ENCODE measurements at regions not wholly inside any gene's neighbourhood (a gene's known extent, or its start where the extent isn't known, plus 50 kb on each side); places are given as distances from the start of the nearest gene placed in this dataset.

DNA sequence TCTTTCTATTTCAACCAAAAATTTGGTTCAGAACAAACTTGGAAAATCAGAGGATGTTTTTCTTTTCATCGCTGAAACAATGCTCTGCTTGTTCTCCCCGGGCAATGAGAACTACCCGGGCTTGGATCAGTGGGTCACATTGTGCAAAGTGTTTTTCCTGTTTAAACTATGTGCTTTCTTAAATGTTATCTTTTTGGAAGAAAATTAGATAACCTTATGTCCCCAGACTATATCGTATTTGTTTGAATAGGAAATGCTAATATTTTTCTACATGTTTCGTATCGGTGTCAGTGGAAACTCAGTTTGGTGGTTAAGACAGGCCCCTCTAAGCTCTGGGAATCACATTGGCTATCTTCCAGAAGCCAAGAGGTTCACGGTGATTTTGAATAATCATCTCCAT, 319.5 kb upstream of the NFE2L3 start:
- FAIRE-seq = no peak
- Histone ChIP-seq H3K36me3 (ENCODE audit: control insufficient read depth in 2 of 3, insufficient read depth in 3 of 3, low read length in 3 of 3) (no peaks in the 10 kb centered on the region), H3K4me3 (ENCODE audit: low read length in 3 of 3) (no peak overlapping the region), H3K27me3 (ENCODE audit: control insufficient read depth, insufficient read depth, low read length) (no peaks in the 10 kb centered on the region), H3K4me1 (ENCODE audit: control insufficient read depth in 2 of 3, insufficient read depth in 2 of 3, low read depth in 1 of 3, low read length in 3 of 3) (peaks cover 0 to 11% (median 0%) of the 10 kb centered on the region in 3 donors), H3K27ac (ENCODE audit: low read depth in 2 of 2, low read length in 2 of 2) (peak overlapping the region in 1 of 2 donors; percentile 35), H3K9ac (ENCODE audit: low read length in 3 of 3) (no peak overlapping the region), H3K9me3 (ENCODE audit: control insufficient read depth in 2 of 3, insufficient read depth in 1 of 3, low read length in 3 of 3) (peaks cover 0 to 3% (median 0%) of the 10 kb centered on the region in 3 donors)
- TF ChIP-seq, protein P1, sequence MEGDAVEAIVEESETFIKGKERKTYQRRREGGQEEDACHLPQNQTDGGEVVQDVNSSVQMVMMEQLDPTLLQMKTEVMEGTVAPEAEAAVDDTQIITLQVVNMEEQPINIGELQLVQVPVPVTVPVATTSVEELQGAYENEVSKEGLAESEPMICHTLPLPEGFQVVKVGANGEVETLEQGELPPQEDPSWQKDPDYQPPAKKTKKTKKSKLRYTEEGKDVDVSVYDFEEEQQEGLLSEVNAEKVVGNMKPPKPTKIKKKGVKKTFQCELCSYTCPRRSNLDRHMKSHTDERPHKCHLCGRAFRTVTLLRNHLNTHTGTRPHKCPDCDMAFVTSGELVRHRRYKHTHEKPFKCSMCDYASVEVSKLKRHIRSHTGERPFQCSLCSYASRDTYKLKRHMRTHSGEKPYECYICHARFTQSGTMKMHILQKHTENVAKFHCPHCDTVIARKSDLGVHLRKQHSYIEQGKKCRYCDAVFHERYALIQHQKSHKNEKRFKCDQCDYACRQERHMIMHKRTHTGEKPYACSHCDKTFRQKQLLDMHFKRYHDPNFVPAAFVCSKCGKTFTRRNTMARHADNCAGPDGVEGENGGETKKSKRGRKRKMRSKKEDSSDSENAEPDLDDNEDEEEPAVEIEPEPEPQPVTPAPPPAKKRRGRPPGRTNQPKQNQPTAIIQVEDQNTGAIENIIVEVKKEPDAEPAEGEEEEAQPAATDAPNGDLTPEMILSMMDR (IDR thresholded peaks at IDR 0.05; ENCODE audit: borderline replicate concordance, extremely low read depth, insufficient read depth) = no peak
- intact Hi-C loops (cut with DNase I) = no loop called here
- peak in 1 of 5 donors; percentile 32 for DNase-seq

DNA sequence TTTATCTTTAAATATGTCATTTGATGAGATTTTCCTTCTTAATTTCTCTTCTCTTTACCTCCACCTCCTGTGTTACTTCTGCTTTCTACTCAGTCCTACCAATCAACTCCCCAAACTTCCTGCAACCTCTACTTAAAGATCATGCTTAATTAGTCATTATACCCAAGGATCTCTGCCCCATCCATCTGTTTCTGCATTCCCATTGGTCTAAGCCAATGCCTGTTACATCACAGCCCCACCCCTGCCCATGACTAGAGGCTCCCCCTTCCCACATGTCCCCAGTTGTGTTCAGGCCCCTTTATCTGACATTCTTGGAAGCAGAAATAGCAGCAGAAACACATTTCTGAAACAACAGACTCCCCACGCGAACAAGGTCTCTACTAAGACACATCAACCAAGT, 319.1 kb upstream of the NFE2L3 start:
- H3K9me3 ChIP-seq (ENCODE audit: control insufficient read depth in 2 of 3, insufficient read depth in 1 of 3, low read length in 3 of 3) = peaks cover 0 to 1% (median 0%) of the 10 kb centered on the region in 3 donors
- intact Hi-C loops (cut with DNase I) = no loop called here
- no peak overlapping the region for H3K9ac ChIP-seq (ENCODE audit: low read length in 3 of 3)
- no peak overlapping the region for H3K27ac ChIP-seq (ENCODE audit: low read depth in 2 of 2, low read length in 2 of 2)
- no peak for FAIRE-seq
- TF ChIP-seq, protein P1 (IDR thresholded peaks at IDR 0.05; ENCODE audit: borderline replicate concordance, extremely low read depth, insufficient read depth) = no peak
- no peaks in the 10 kb centered on the region for H3K36me3 ChIP-seq (ENCODE audit: control insufficient read depth in 2 of 3, insufficient read depth in 3 of 3, low read length in 3 of 3)
- no peaks in the 10 kb centered on the region for H3K27me3 ChIP-seq (ENCODE audit: control insufficient read depth, insufficient read depth, low read length)
- peak in 1 of 5 donors; percentile 58 for DNase-seq
- no peak overlapping the region for H3K4me3 ChIP-seq (ENCODE audit: low read length in 3 of 3)
- peaks cover 0 to 11% (median 0%) of the 10 kb centered on the region in 3 donors for H3K4me1 ChIP-seq (ENCODE audit: control insufficient read depth in 2 of 3, insufficient read depth in 2 of 3, low read depth in 1 of 3, low read length in 3 of 3)

DNA sequence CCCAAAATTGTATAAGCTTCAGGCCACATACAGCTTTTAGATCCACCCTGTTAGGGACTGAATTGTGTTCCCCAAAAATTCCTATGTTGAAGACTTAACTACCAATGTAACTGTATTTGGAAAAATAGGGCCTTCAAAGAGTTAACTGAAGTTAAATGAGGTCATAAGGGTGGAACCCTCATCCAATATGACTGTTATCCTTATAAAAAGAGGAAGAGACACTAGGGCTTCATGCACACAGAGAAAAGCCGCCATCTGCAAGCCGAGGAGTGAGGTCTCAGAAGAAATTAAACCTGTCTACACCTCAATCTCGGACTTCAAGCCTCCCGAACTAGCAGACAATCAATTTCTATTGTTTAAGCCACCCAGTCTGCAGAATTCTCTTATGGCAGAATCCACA, 317.9 kb upstream of the NFE2L3 start:
- no peaks in the 10 kb centered on the region for H3K36me3 ChIP-seq (ENCODE audit: control insufficient read depth in 2 of 3, insufficient read depth in 3 of 3, low read length in 3 of 3)
- DNase-seq (no peak), FAIRE-seq (no peak)
- no peak overlapping the region for H3K4me3 ChIP-seq (ENCODE audit: low read length in 3 of 3)
- peaks cover 0 to 11% (median 0%) of the 10 kb centered on the region in 3 donors for H3K4me1 ChIP-seq (ENCODE audit: control insufficient read depth in 2 of 3, insufficient read depth in 2 of 3, low read depth in 1 of 3, low read length in 3 of 3)
- no peaks in the 10 kb centered on the region for H3K27me3 ChIP-seq (ENCODE audit: control insufficient read depth, insufficient read depth, low read length)
- intact Hi-C loops (cut with DNase I) = no loop called here
- H3K9ac ChIP-seq (ENCODE audit: low read length in 3 of 3) = no peak overlapping the region
- no peak overlapping the region for H3K27ac ChIP-seq (ENCODE audit: low read depth in 2 of 2, low read length in 2 of 2)
- TF ChIP-seq, protein P1 (IDR thresholded peaks at IDR 0.05; ENCODE audit: borderline replicate concordance, extremely low read depth, insufficient read depth) = no peak
- H3K9me3 ChIP-seq (ENCODE audit: control insufficient read depth in 2 of 3, insufficient read depth in 1 of 3, low read length in 3 of 3) = no peaks in the 10 kb centered on the region

DNA sequence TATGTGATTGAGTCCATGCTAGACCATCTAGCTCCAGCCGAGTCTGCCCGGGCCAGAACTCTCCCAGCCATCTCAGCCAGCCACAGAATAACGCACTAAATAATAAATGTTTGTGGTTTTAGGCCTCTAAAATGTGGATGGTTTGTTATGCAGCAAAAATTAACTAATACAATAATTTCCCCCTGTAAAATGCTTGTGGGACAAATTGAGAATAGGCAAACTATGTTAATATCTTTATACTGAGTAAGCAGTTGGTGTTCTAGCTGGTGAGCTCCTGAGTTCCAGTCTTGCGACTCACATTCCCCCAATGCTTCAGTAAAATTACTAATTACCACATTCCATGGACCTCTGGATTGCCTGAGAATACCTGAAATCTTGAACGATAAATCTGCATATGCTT, 316.8 kb upstream of the NFE2L3 start:
- TF ChIP-seq, protein P1 (IDR thresholded peaks at IDR 0.05; ENCODE audit: borderline replicate concordance, extremely low read depth, insufficient read depth) = no peak
- Histone ChIP-seq H3K4me1 (ENCODE audit: control insufficient read depth in 2 of 3, insufficient read depth in 2 of 3, low read depth in 1 of 3, low read length in 3 of 3) (peaks cover 0 to 11% (median 0%) of the 10 kb centered on the region in 3 donors), H3K27ac (ENCODE audit: low read depth in 2 of 2, low read length in 2 of 2) (no peak overlapping the region), H3K9me3 (ENCODE audit: control insufficient read depth in 2 of 3, insufficient read depth in 1 of 3, low read length in 3 of 3) (no peaks in the 10 kb centered on the region), H3K9ac (ENCODE audit: low read length in 3 of 3) (no peak overlapping the region), H3K36me3 (ENCODE audit: control insufficient read depth in 2 of 3, insufficient read depth in 3 of 3, low read length in 3 of 3) (no peaks in the 10 kb centered on the region), H3K27me3 (ENCODE audit: control insufficient read depth, insufficient read depth, low read length) (no peaks in the 10 kb centered on the region), H3K4me3 (ENCODE audit: low read length in 3 of 3) (no peak overlapping the region)
- DNase-seq (no peak), FAIRE-seq (no peak)
- intact Hi-C loops (cut with DNase I) = no loop called here

Data from kidney (tissue), 13 donors.